IPS-15b (cell line): ENCODE measurements at regions not wholly inside any gene's neighbourhood (a gene's known extent, or its start where the extent isn't known, plus 50 kb on each side); places are given as distances from the start of the nearest gene placed in this dataset.

ENCODE experiments used
- H3K27me3 ChIP-seq: one replicate; pipeline ENCODE4 v1.6.1; 2013; ENCODE audit warnings: low read length; ENCODE audit not compliant: control insufficient read depth, insufficient read depth
- H3K36me3 ChIP-seq: one replicate; pipeline ENCODE4 v1.6.1; 2013; ENCODE audit warnings: low read length; ENCODE audit not compliant: control insufficient read depth, insufficient read depth
- H3K4me1 ChIP-seq: one replicate; pipeline ENCODE4 v1.6.1; 2013; ENCODE audit warnings: mild to moderate bottlenecking, low read length; ENCODE audit not compliant: control insufficient read depth, insufficient read depth
- H3K4me3 ChIP-seq: one replicate; pipeline ENCODE4 v1.5.1; 2013; ENCODE audit warnings: low read depth, low read length
- H3K9ac ChIP-seq: one replicate; pipeline ENCODE4 v1.6.1; 2013; ENCODE audit warnings: low read depth, mild to moderate bottlenecking, low read length
- H3K9me3 ChIP-seq: one replicate; pipeline ENCODE4 v1.6.1; 2013; ENCODE audit warnings: mild to moderate bottlenecking, low read length; ENCODE audit not compliant: control insufficient read depth, insufficient read depth

DNA sequence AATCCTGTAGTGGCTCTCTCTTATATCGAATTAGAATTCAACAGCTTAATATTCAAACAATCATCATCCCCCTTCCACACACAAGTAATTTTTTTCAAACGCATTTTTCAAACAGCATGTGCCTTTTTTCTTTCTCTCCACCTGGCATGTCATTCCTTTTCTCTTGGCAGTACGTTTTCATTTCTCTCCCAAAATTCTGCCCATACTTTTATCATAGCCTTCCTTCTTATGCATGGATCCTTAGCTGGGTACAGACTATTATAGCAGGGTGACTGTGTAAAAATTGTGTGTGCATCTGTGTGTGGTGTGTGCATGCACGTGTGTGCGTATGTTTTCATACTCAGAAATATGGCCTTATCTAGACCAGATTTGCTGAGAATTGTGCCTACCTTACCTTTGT is 184.3 kb downstream of the ZC3H11B start:
- Histone ChIP-seq H3K36me3 (no peaks in the 10 kb centered on the region), H3K9me3 (no peaks in the 10 kb centered on the region), H3K9ac (no peak overlapping the region), H3K4me1 (no peaks in the 10 kb centered on the region), H3K4me3 (no peak overlapping the region), H3K27me3 (no peaks in the 10 kb centered on the region)

DNA sequence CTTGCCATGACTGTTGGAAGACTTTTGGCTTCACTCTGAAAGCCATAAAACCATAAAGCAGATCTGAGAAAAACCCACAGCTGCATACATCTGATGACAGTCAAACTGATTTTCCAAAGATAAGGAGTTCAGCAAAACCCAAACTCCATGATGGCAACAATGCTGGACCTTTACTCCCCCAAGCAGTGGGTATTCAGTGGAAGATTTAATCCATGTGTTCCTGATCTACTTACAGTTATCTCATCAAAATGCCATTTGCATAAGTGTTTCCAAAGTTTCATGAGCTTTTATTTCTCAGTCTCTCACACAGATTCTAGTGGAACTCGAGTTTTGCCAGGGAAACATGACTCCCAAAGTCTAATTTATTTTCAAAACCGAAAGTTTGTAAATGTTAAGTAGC is 184.9 kb downstream of the ZC3H11B start:
- Histone ChIP-seq H3K4me3 (no peak overlapping the region), H3K27me3 (no peaks in the 10 kb centered on the region), H3K9ac (no peak overlapping the region), H3K9me3 (no peaks in the 10 kb centered on the region), H3K36me3 (no peaks in the 10 kb centered on the region), H3K4me1 (no peaks in the 10 kb centered on the region)

- no peaks in the 10 kb centered on the region for H3K27me3 ChIP-seq
- no peaks in the 10 kb centered on the region for H3K36me3 ChIP-seq
- no peaks in the 10 kb centered on the region for H3K4me1 ChIP-seq
- no peak overlapping the region for H3K9ac ChIP-seq
- no peak overlapping the region for H3K4me3 ChIP-seq
- no peaks in the 10 kb centered on the region for H3K9me3 ChIP-seq
These were observed 185.5 kb downstream of the ZC3H11B start for GRCh38 chr1:219427403-219427802.

GRCh38 chr1:219422811-219423598 is 189.9 kb downstream of the ZC3H11B start:
- H3K27me3 ChIP-seq = no peaks in the 10 kb centered on the region

DNA sequence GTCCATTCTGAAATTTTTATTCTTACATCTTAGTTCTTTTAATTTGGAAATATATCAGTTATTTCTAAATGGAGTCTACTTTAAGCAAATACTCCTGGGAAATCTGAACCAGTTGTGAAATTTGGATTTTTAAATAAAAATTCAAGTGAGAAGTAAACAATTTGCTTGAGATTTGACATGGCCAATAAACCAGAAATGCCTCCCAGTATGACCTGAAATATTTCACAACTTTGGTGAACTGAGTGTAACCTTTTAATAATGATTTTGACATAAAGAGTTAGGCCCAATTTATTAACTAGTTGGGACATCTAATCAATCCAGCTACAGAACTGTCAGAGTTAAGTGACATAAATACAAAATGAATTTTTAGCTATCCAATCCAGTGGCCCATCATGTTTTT is 192.0 kb downstream of the ZC3H11B start:
- Histone ChIP-seq H3K36me3 (no peaks in the 10 kb centered on the region), H3K9me3 (no peaks in the 10 kb centered on the region), H3K4me3 (no peak overlapping the region), H3K9ac (no peak overlapping the region), H3K27me3 (no peaks in the 10 kb centered on the region), H3K4me1 (no peaks in the 10 kb centered on the region)

More at GRCh38 chr1:219422811-219423598, 189.9 kb downstream of the ZC3H11B start:
- Histone ChIP-seq H3K9me3 (no peaks in the 10 kb centered on the region), H3K4me1 (no peaks in the 10 kb centered on the region), H3K9ac (no peak overlapping the region), H3K4me3 (no peak overlapping the region), H3K36me3 (no peaks in the 10 kb centered on the region)

- Histone ChIP-seq H3K4me3 (no peak overlapping the region), H3K27me3 (no peaks in the 10 kb centered on the region), H3K36me3 (no peaks in the 10 kb centered on the region), H3K4me1 (no peaks in the 10 kb centered on the region), H3K9ac (no peak overlapping the region), H3K9me3 (no peaks in the 10 kb centered on the region)
These were observed 193.0 kb downstream of the ZC3H11B start for GRCh38 chr1:219419860-219420259.

GRCh38 chr1:219419065-219419464 is 193.8 kb downstream of the ZC3H11B start:
- Histone ChIP-seq H3K4me1 (no peaks in the 10 kb centered on the region), H3K27me3 (no peaks in the 10 kb centered on the region), H3K36me3 (no peaks in the 10 kb centered on the region), H3K9ac (no peak overlapping the region), H3K4me3 (no peak overlapping the region), H3K9me3 (no peaks in the 10 kb centered on the region)

GRCh38 chr1:219417610-219418009 is 195.3 kb downstream of the ZC3H11B start:
- no peak overlapping the region for H3K9ac ChIP-seq
- H3K4me1 ChIP-seq = no peaks in the 10 kb centered on the region
- no peaks in the 10 kb centered on the region for H3K9me3 ChIP-seq
- H3K27me3 ChIP-seq = no peaks in the 10 kb centered on the region
- no peaks in the 10 kb centered on the region for H3K36me3 ChIP-seq
- H3K4me3 ChIP-seq = no peak overlapping the region

- no peak overlapping the region for H3K4me3 ChIP-seq
- H3K9me3 ChIP-seq = no peaks in the 10 kb centered on the region
- H3K36me3 ChIP-seq = no peaks in the 10 kb centered on the region
- H3K9ac ChIP-seq = no peak overlapping the region
- no peaks in the 10 kb centered on the region for H3K4me1 ChIP-seq
- H3K27me3 ChIP-seq = no peaks in the 10 kb centered on the region
These were observed 196.2 kb downstream of the ZC3H11B start for GRCh38 chr1:219416598-219417238.

GRCh38 chr1:219415915-219416314 is 197.0 kb downstream of the ZC3H11B start:
- no peaks in the 10 kb centered on the region for H3K27me3 ChIP-seq
- H3K36me3 ChIP-seq = no peaks in the 10 kb centered on the region
- no peaks in the 10 kb centered on the region for H3K9me3 ChIP-seq
- no peak overlapping the region for H3K9ac ChIP-seq
- no peaks in the 10 kb centered on the region for H3K4me1 ChIP-seq
- H3K4me3 ChIP-seq = no peak overlapping the region

- no peaks in the 10 kb centered on the region for H3K9me3 ChIP-seq
- H3K27me3 ChIP-seq = no peaks in the 10 kb centered on the region
- no peak overlapping the region for H3K9ac ChIP-seq
- H3K4me3 ChIP-seq = no peak overlapping the region
- no peaks in the 10 kb centered on the region for H3K36me3 ChIP-seq
- no peaks in the 10 kb centered on the region for H3K4me1 ChIP-seq
These were observed 197.5 kb downstream of the ZC3H11B start for GRCh38 chr1:219415433-219415832.

DNA sequence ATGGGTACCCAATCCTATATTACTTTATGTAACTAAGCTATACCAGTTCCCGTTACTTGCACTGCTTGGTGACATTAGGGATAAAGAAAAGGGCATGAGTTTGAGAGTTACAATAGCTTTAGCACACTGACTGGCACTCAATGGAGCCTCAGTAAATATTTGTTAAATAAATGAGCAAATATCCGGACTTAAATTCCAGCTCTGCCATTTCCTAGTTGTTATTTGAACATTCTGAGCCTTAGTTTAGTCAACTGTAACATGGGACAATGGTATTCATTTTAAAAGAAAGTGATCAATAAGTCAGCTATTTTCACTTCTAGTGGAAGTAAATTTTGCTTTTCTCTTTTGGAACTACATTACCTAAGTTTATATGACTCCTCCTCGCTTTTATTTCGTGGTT is 198.7 kb downstream of the ZC3H11B start:
- H3K27me3 ChIP-seq = no peaks in the 10 kb centered on the region
- H3K9ac ChIP-seq = no peak overlapping the region
- no peaks in the 10 kb centered on the region for H3K4me1 ChIP-seq
- H3K9me3 ChIP-seq = no peaks in the 10 kb centered on the region
- no peaks in the 10 kb centered on the region for H3K36me3 ChIP-seq
- H3K4me3 ChIP-seq = no peak overlapping the region
